ENCODE measurements at regions not wholly inside any gene's neighbourhood (a gene's known extent, or its start where the extent isn't known, plus 50 kb on each side); places are given as distances from the start of the nearest gene placed in this dataset.

- no peak for DNase-seq
These were observed 595.6 kb downstream of the CAAP1 start for GRCh38 chr9:26296910-26297572.

DNA sequence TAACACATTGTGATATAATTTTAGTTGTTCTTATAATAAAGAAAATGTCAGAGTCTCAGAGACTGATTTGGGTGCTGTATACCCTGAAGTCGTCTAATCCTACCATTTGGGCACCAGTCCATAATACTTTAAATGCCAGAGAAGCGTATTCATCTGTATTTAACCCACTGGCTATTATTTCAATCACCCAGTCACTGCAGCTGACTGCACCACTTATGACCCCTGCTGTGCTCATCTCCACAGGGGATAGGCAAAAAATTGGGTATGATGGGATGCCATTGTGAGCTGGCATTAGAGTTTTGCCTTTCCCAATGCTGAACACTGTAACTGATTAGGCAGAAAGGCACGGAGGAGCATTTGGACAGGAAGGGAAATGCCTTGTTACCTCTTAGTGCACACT is 599.7 kb downstream of the CAAP1 start:
- DNase-seq = no peak

GRCh38 chr9:26271495-26272122 is 593.4 kb upstream of the TUSC1 start:
- no peak for DNase-seq

DNA sequence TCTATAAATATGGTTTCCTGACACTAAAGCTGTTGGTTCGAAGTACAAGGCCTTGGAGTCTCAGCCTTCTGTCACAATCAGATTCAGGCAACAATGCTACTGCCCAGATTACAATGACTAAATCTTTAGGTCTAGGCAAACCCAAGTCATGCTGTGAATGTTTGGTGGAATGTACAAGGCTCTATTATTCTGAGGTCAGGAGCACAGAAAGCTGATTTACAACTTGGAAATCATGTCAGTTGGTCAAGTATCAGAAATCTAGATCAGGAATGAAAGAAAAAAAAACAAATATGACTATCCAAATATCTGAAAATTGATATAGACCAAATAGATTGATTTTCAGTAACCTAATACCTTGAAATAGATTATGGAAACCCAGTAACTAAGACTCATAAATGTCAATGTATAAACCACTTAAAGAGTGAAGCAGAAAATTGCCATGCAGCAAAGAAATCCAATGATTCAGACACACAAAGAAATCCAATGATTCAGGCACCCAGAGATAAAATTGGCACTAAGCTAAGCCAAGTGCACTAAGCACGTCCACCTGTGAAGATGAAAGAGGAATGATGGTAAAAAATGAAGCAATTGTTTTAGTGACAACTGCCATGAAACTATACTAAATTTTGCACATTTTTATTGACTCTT is 588.0 kb upstream of the TUSC1 start:
- no peak for DNase-seq

DNA sequence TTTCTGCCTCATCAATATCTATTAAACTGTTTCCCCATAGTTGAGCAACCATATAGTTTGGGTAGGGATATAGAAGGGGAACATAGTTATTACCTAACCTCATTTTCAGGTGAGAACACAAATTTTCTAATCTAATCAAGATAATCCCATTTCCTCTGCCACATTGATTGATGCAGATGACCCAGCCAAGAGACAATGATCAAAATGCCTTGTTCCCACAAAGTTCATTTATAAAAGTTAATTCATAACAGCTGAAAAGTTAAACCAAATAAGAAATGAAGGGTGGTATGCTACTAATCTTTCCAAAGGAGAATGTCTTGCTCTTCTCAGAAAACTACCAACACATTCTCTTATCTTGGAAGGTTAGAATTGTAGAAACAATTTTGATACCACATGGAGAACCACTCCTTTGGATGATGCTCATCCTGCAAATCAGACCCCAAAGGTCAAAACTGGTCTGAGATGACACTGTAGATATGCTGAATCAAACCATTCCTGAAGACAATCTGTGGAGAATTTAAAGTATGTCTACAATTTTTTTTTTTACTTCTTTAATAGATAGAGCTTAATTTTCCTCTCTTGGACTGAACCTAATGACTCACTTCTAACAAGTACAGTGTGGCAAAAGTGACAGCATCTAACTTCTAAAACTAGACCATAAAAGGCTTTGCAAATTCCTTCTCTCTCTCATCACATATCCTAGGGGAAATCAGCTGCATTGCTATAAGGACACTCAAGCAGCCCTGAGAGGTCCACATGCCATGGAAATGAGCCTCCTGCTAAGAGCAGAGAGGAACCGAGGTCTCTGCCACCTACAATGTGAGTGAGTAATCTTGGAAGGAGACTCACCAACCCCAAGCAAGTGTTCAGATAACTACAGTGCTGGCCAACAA is 586.7 kb upstream of the TUSC1 start:
- no peak for DNase-seq

DNA sequence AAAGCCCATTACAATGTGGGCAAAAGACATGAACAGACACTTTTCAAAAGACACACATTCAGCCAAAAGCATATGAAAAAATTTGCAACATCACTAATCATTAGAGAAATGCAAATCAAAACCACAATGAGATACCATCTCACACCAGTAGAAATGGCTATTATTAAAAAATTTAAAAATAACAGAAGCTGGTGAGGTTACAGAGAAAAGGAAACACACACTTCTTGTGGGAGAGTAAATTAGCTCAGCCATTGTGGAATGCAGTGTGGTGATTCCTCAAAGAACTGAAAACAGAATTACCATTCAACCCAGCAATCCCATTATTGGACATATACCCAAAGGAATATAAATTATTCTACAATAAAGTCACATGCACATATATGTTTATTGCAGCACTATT is 585.2 kb upstream of the TUSC1 start:
- no peak for DNase-seq

- DNase-seq = no peak
These were observed 584.3 kb upstream of the TUSC1 start for GRCh38 chr9:26262421-26263107.

DNA sequence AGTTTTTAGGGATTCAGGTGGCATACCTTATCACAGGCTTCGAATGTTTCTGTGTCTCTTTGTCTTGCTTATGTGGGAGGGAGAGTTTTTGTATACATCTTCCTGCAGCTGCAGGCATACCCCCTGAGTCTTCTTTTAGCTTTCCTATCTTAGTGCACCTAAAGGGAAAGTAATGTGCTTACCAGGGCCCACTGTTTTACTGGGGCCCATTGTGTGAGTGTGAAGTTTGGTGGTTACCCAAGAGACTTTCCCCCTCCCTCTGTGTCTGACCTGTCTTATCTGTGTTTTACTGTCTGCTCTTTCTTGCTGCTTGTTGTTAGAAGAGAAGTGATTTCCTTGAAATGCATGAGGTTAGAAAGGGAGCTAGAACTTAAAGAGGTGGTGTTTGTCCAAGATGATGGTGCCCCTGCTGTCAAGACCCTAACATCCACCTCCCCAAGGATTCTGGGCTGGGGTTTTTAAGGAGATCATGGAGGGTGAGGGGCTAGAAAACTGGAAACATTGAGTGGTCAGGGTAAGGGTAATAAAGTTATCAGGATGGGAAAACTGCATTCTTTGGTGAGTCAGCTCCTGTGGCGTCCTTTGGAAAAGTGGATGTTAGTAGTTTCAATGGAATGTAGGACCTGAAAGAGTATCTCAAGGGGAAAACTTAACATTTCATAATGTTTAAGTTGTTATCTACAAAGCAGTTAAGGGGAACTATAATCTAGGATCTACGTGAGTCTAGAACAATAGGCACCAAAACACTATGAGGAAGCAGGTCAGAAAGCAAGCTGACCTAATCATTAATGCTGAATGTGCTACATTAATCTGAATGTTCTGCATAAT is 583.5 kb upstream of the TUSC1 start:
- DNase-seq = no peak

DNA sequence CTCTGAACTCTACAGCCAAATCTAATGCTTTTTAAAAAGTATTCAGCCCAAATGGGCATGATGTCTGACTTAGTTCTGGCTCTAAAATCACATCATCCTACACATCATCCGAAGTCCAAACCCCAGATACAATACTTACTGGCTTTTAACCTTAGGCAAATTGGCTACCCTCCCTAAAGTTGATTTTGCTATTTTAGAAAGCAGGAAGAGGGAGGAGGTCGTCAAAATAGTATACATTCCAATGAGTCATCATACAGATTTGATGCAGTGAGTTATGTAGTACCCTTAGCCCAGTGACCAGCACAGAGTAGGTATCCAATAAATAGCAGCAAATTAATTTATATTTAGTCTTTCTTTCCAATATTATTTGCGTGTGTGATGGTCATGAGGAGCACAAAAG is 582.0 kb upstream of the TUSC1 start:
- DNase-seq = no peak

DNA sequence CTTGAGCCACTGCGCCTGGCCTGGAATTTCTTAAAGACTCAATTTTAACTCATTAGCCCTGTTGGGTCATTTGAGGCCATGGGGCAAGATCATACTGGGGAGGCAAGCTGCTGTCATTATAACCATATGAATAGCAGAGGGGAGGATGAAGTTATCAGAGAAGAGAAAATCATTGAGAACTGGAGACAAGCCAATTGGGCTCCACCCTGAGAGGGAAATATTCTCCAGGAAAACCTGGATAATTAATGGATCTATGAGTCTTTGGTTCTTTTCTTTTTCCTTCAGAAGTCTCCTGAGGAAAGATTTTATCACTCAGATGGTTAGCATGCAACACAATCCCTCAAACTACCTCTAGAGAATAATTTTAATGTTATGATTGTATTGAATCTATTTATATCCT is 569.6 kb upstream of the TUSC1 start:
- DNase-seq = no peak

DNA sequence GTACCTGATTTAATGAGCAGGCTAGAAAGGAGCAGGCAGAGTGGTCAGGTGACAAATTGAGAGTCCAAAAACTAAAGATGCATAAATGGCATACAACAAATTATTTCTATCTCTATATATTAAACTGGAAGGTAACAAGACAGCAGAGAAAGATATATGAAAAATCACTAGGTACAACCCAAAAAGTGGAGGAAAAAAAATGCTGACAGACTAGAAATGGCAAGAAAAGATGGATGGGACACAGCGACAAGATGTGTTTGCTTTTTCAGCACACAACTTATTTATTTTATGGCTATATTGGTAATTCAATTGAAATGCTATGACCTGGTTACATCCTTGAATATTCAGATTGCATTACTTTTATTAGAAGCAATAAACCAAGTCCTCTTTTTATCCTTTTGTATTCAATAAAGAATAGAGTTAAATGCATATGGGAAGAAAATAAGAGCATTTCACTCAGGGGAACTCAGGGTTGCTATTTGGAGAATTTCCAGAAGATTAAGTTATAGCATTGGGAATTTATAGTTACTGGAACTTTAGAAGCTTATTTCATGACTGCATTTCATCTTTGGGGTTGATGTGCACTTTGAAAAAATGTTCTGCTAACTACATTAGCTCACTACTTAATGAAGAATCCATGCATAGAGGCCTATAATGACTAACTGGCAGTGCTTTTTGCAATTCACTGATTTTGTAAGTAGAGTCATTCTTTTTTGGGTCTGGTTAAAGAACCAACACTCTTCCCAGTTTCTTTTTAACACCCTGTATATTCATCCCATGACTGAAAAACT is 566.6 kb upstream of the TUSC1 start:
- no peak for DNase-seq

DNA sequence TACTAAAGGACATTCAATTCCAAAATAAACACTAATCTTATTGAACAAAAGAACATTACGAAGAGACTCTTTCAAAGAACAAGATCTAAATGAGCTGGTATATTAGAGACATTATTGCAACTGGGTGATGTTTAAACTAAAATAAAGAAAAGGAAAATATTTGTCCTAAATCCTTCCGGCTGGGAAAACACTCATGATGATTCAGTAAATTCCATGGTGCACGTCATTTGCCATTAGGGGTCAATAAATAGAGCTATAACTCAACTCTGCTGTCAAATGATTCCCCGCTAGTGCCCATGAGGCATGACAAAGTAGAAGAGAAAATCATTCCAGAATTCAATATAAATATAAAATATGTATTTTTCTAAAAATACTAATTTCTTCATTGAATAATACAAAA is 565.5 kb upstream of the TUSC1 start:
- DNase-seq = no peak

DNA sequence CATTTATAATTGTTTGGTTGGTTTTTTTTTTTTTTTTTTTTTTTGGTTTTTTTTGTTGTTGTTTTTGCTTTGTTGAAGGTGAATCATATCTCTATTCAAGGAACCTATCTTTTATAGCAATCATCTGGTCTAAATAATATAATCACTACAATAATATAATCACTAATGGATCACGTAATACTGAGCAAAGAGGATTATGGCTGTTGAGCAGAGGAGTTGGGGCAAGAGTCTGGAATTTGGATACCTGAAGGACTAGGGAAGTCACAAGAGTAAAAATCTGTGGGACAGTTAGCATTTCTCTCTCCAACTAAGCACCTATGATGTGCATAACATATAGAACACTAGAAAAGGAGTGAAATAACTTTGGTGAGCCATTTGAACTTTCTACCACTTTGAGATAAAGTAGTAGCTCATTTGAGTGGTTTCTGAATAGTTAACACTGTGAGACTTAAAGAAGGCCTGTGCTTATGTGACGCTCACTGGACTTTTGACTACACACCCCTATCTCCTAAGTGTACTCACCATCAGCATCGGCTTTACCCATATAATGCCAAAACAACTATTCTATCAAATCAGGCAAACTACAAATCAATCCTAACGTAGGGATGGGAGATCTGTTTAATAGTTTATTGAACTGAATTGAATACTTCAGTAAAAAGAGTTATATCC is 564.9 kb upstream of the TUSC1 start:
- no peak for DNase-seq

GRCh38 chr9:26240020-26240419 is 561.8 kb upstream of the TUSC1 start:
- DNase-seq = no peak

- DNase-seq = no peak
These were observed 559.0 kb upstream of the TUSC1 start for GRCh38 chr9:26237256-26237655.

- no peak for DNase-seq
These were observed 556.6 kb upstream of the TUSC1 start for GRCh38 chr9:26234865-26235264.

DNA sequence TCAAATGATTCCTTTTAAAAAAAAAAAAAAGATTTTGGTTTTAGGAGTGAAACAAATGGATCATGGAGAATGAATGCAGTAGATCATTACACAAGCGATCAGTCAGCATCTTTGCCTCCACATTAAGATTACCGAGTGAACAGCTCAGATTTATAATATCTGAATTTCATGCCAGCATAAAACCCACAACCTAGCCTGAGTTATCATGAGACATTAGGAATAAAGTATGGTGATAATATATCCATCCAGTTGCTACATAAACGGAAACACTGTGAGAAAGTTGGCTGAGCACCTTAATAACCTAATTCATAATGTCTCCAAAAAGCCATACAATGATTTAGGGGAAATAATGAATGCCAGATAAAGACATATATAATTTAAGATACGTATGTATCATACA is 553.1 kb upstream of the TUSC1 start:
- DNase-seq = no peak

GRCh38 chr9:26229324-26230054 is 551.2 kb upstream of the TUSC1 start:
- DNase-seq = no peak

DNA sequence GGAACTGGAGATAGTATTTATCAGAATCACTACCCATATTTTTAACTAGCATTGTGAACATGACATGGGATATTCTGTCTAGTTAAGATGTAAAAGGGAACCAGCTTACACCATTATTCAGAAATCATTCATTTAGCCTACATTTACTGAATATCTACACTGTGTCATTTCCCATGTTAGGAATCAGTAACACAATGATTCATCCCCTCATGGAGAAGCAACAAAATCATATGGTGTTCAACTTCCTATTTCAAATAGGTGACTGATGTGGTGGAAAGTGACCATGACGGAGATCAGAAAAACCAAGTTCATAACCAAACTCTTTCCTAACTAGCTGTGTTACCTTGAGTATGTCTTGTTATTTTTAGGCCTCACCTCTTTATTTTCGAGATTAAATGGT is 550.0 kb upstream of the TUSC1 start:
- no peak for DNase-seq

DNA sequence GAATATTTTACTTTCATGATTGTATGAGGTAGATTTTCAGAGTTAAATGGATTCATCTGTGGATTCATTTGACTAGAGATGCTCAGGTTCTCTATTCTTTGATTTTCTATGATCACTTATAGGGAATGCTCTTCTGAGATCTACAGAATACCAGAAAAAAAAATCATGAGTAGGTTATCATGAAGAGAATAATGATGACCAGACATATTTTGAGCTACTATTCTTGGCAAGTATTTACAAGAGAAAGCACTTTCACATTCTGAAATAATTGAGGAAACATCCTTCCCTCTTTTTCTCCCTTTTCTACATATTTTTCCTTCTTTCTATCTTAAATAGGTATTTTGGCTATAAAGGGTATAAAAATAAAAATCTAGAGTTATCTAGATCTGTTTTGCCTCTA is 543.0 kb upstream of the TUSC1 start:
- DNase-seq = no peak

Data from GF-D8 (cell line).